Suprapubic skin (tissue), 3 donors: ENCODE measurements at regions not wholly inside any gene's neighbourhood (a gene's known extent, or its start where the extent isn't known, plus 50 kb on each side); places are given as distances from the start of the nearest gene placed in this dataset.

Source experiments
- CTCF ChIP-seq, 2 donors: fragments of 200-600 bp in 1 of 2; fragments of 450-650 bp in 1 of 2; sonication (generic) in 1 of 2; IDR thresholded peaks; one replicate each; pipeline ENCODE4 v1.5.1; 2016 to 2019; ENCODE audit warnings: antibody characterized with exemption in 2 of 2, mild to moderate bottlenecking in 1 of 2, moderate library complexity in 1 of 2
- EP300 ChIP-seq: sonication (generic); formaldehyde crosslinking; IDR thresholded peaks from one replicate; pipeline ENCODE4 v1.6.1; 2017; ENCODE audit warnings: antibody characterized with exemption

GRCh38 chr9:115912086-115912485 lies 241.5 kb upstream of the PAPPA start:
- TF ChIP-seq CTCF (IDR thresholded peaks at IDR 0.05) (no peak), EP300 (no peak)
